K562 (cell line): ENCODE measurements at regions not wholly inside any gene's neighbourhood (a gene's known extent, or its start where the extent isn't known, plus 50 kb on each side); places are given as distances from the start of the nearest gene placed in this dataset.

Source experiments
- ATAC-seq: fragments of 200-7000 bp; cut with Tn5 transposase; 3 replicates; pipeline ENCODE4 v1.9.1; 2020; ENCODE audit warnings: moderate library complexity
- BruUV-seq: library from RNA; stranded (reverse); fragments of 400-500 nt; replicated peaks from 2 replicates; lab custom pipeline; 2021; lab: Mats Ljungman, UMichigan
- CTCF ChIA-PET: fragments of 300-600 bp; formaldehyde crosslinking; extraction: SDS; loops from one replicate; lab custom pipeline; 2021; ENCODE audit warnings: low intra/inter-chr PET ratio; lab: Yijun Ruan, JAX
- POLR2A ChIA-PET: fragments of 300-600, 350-650 bp; sonication (Branson Sonifier 250); formaldehyde crosslinking; extraction: SDS; loops from one replicate; lab custom pipeline; 2021; ENCODE audit warnings: antibody characterized with exemption, inconsistent platforms; lab: Yijun Ruan, JAX
- DNase-seq, 4 experiments: peaks; one replicate each; pipeline versions ENCODE4 v3.0.0 to v3.0.0-alpha.2; 2011 to 2018; ENCODE audit warnings: low spot score in 3 of 4, mixed read lengths in 3 of 4; ENCODE audit errors: extremely low read depth in 1 of 4
- FAIRE-seq: peaks from 2 replicates; lab custom pipeline; 2011; peaks lifted over from hg19 to GRCh38; lab: Jason Lieb, UNC
- H2AFZ ChIP-seq: 2 replicates; pipeline ENCODE4 v1.6.0; 2011; ENCODE audit warnings: low read depth, low read length, control low read depth, inconsistent platforms
- H3K27ac ChIP-seq: fragments of 200-600 bp; 3 replicates; pipeline ENCODE4 v1.8.0; 2011; ENCODE audit warnings: low read depth, mild to moderate bottlenecking, control low read depth, inconsistent platforms, low read length, moderate library complexity, mixed read lengths; ENCODE audit errors: extremely low read depth
- H3K27me3 ChIP-seq, 2 experiments: fragments of 300-600 bp in 1 of 2; 2 replicates in 1 of 2; 3 replicates in 1 of 2; pipeline versions ENCODE4 v1.6.0 to v1.8.0; 2011; ENCODE audit warnings: inconsistent platforms in 2 of 2, low read length in 2 of 2, mild to moderate bottlenecking in 1 of 2, mixed read lengths in 1 of 2, moderate library complexity in 1 of 2; ENCODE audit not compliant: control insufficient read depth in 2 of 2, insufficient read depth in 2 of 2
- H3K36me3 ChIP-seq: fragments of 300-600 bp; 3 replicates; pipeline ENCODE4 v1.8.0; 2011; ENCODE audit warnings: mild to moderate bottlenecking, low read length, inconsistent platforms; ENCODE audit not compliant: control insufficient read depth, insufficient read depth
- H3K4me1 ChIP-seq, 2 experiments: fragments of 200-600 bp in 1 of 2; replicated peaks in 1 of 2; 2 replicates in 1 of 2; 3 replicates in 1 of 2; pipeline versions ENCODE4 v1.5.1 to v1.8.0; 2011; ENCODE audit warnings: inconsistent platforms in 2 of 2, low read length in 2 of 2, mild to moderate bottlenecking in 1 of 2, mixed read lengths in 1 of 2, moderate library complexity in 1 of 2; ENCODE audit not compliant: control insufficient read depth in 2 of 2, insufficient read depth in 2 of 2
- H3K4me2 ChIP-seq: 2 replicates; pipeline ENCODE4 v1.6.1; 2011; ENCODE audit warnings: low read length, control low read depth, inconsistent platforms, mixed read lengths; ENCODE audit not compliant: insufficient read depth
- H3K4me3 ChIP-seq: fragments of 200-600 bp; sonication (generic), shearing (Covaris generic); 2 replicates; pipeline ENCODE4 v1.5.1; 2016; ENCODE audit warnings: control low read depth, inconsistent platforms
- H3K79me2 ChIP-seq: fragments of 200-600 bp; 3 replicates; pipeline ENCODE4 v1.8.0; 2011; ENCODE audit warnings: low read length, inconsistent platforms; ENCODE audit not compliant: control insufficient read depth, insufficient read depth
- H3K9ac ChIP-seq, 2 experiments: 2 replicates each; pipeline versions ENCODE4 v1.6.0 to v1.6.1; 2011; ENCODE audit warnings: low read depth in 2 of 2, low read length in 2 of 2, control low read depth in 1 of 2, inconsistent platforms in 1 of 2, mild to moderate bottlenecking in 1 of 2, mixed read lengths in 1 of 2; ENCODE audit not compliant: insufficient read depth in 1 of 2
- H3K9me1 ChIP-seq: one replicate; pipeline ENCODE4 v1.6.0; 2011; ENCODE audit warnings: inconsistent platforms, mild to moderate bottlenecking, low read length, moderate library complexity; ENCODE audit not compliant: control insufficient read depth, insufficient read depth
- H3K9me3 ChIP-seq: replicated peaks from 2 replicates; pipeline ENCODE4 v1.5.1; 2011; ENCODE audit warnings: low read depth, low read length, inconsistent platforms; ENCODE audit not compliant: control insufficient read depth, insufficient read depth
- H4K20me1 ChIP-seq: replicated peaks from 2 replicates; pipeline ENCODE4 v1.6.1; 2011; ENCODE audit warnings: low read length, inconsistent platforms, mixed read lengths; ENCODE audit not compliant: control insufficient read depth, insufficient read depth
- BRCA1 ChIP-seq, 2 experiments: fragments of 450-650 bp in 1 of 2; sonication (generic) in 1 of 2; formaldehyde crosslinking in 1 of 2; IDR thresholded peaks; 2 replicates each; pipeline versions ENCODE4 v1.5.0 to v1.6.1; 2017 to 2020; ENCODE audit warnings: mild to moderate bottlenecking in 1 of 2, missing genetic modification reagents in 1 of 2
- C11orf30 ChIP-seq: fragments of 450-650 bp; IDR thresholded peaks from 2 replicates; pipeline ENCODE4 v1.6.1; 2016; ENCODE audit warnings: low read depth, mild to moderate bottlenecking
- EP300 ChIP-seq: IDR thresholded peaks from 2 replicates; pipeline ENCODE4 v1.6.1; 2012; ENCODE audit warnings: low read length, improper control_type of control experiment
- FOSL1 ChIP-seq: fragments of 200-800 bp; sonication (Bioruptor generic); conservative IDR thresholded peaks from 2 replicates; pipeline ENCODE4 v1.6.1; 2016; ENCODE audit warnings: missing genetic modification characterization, missing compliant biosample characterization
- GTF2A2 ChIP-seq: IDR thresholded peaks from 2 replicates; pipeline ENCODE4 v1.6.1; 2016; ENCODE audit warnings: mild to moderate bottlenecking, missing genetic modification characterization, missing compliant biosample characterization
- HMBOX1 ChIP-seq: sonication (generic); IDR thresholded peaks from 2 replicates; pipeline ENCODE4 v1.6.1; 2016
- NFE2L1 ChIP-seq: fragments of 450-650 bp; IDR thresholded peaks from 2 replicates; pipeline ENCODE4 v1.6.1; 2016; ENCODE audit warnings: missing genetic modification characterization, low read depth, mild to moderate bottlenecking, missing compliant biosample characterization, moderate library complexity, borderline replicate concordance
- SIN3A ChIP-seq, 2 experiments: fragments of 150-350 bp in 1 of 2; IDR thresholded peaks; 2 replicates each; pipeline ENCODE4 v1.6.1; 2011 to 2016; ENCODE audit warnings: borderline replicate concordance in 2 of 2, low read depth in 2 of 2, low read length in 2 of 2, mild to moderate bottlenecking in 2 of 2, moderate library complexity in 2 of 2; ENCODE audit not compliant: control insufficient read depth in 1 of 2
- ZBTB7A ChIP-seq: IDR thresholded peaks from 2 replicates; pipeline ENCODE4 v1.6.1; 2011; ENCODE audit warnings: low read depth, mild to moderate bottlenecking, low read length, moderate library complexity, borderline replicate concordance; ENCODE audit not compliant: control insufficient read depth
- ZNF408 ChIP-seq: fragments of 250-450 bp; sonication (Bioruptor Pico); IDR thresholded peaks from 2 replicates; pipeline ENCODE4 v1.4.0; 2020; ENCODE audit warnings: low read depth, mild to moderate bottlenecking, moderate library complexity
- in situ Hi-C: fragments of 300-500 bp; cut with MboI; formaldehyde crosslinking; loops from 4 replicates; pipeline ENCODE4 v1.15.0; 2018; ENCODE audit warnings: inconsistent platforms, mixed read lengths
- intact Hi-C: fragments of 100-400 bp; cut with micrococcal nuclease; formaldehyde crosslinking; loops from 2 replicates; pipeline ENCODE4 v1.14.2; 2022

GRCh38 chr1:221031458-221032203 is 152.4 kb downstream of the HLX start (continued):
- TF ChIP-seq HMBOX1 (peak; percentile 83; the same call in 1 of the 2 replicates), ZNF408 (CRISPR knock-in tag) (no peak), FOSL1 (peak; percentile 48)

- POLR2A ChIA-PET = no interaction called here
- H3K4me3 ChIP-seq = no peak overlapping the region
- H4K20me1 ChIP-seq = no peaks in the 10 kb centered on the region
- H3K79me2 ChIP-seq = no peaks in the 10 kb centered on the region
- H3K27ac ChIP-seq = no peak overlapping the region
- ATAC-seq (no peak), DNase-seq (no peak), FAIRE-seq (no peak)
- no peaks in the 10 kb centered on the region for H3K36me3 ChIP-seq
- in situ Hi-C loops (no loop called here), intact Hi-C loops (no loop called here)
- H2AFZ ChIP-seq = no peak overlapping the region
- H3K9ac ChIP-seq = no peak overlapping the region
- BruUV-seq = no TSS peak
- H3K4me2 ChIP-seq = no peak overlapping the region
- peaks cover 3% of the 10 kb centered on the region for H3K9me1 ChIP-seq
- no peak for TF ChIP-seq SIN3A (IDR thresholded peaks at IDR 0.05; ENCODE audit: borderline replicate concordance in 2 of 2, control insufficient read depth in 1 of 2, low read depth in 2 of 2, low read length in 2 of 2)
- peak; percentile 5; the same call in 1 of the 2 replicates for TF ChIP-seq FOSL1
- no peak for TF ChIP-seq BRCA1 (IDR thresholded peaks at IDR 0.05)
- TF ChIP-seq BRCA1 (CRISPR knock-in tag; IDR thresholded peaks at IDR 0.05) = no peak
- TF ChIP-seq ZBTB7A = no peak
- TF ChIP-seq EP300 = no peak
- no peak for TF ChIP-seq NFE2L1 (tag)
- TF ChIP-seq C11orf30 = no peak
- TF ChIP-seq GTF2A2 = no peak
- peaks cover 0 to 38% of the 10 kb centered on the region in 2 experiments; a peak in 3 of 5 replicates for H3K4me1 ChIP-seq
- CTCF ChIA-PET = no interaction called here
- peaks cover 5% of the 10 kb centered on the region; the same call in 1 of the 2 replicates for H3K9me3 ChIP-seq
- no peaks in the 10 kb centered on the region for H3K27me3 ChIP-seq
These were observed 153.0 kb downstream of the HLX start for GRCh38 chr1:221032204-221032585.
